GM21529 (cell line): ENCODE measurements at regions not wholly inside any gene's neighbourhood (a gene's known extent, or its start where the extent isn't known, plus 50 kb on each side); places are given as distances from the start of the nearest gene placed in this dataset.

Experiments used
- ATAC-seq: cut with Tn5 transposase; IDR thresholded peaks from one replicate; pipeline ENCODE4 v1.9.1; 2021; ENCODE audit not compliant: unreplicated experiment

DNA sequence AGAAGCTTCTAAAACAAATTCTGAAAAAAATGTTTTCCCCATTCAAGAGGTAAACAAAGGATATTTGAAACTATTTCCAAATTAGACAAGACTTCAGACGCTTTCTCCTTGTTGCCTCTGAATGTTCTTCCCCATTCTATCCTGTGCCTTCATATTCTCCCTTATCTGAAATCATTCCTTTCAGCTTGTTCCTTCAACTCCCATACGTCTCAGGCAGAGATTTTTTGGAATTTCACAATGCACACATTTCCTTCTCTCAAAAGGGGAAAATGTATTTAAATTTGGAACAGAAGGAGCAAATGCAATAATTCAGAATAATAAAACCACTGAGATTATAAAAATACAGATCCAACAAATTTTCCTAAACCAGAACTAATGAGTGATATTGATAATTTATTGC is 198.7 kb upstream of the IVNS1ABP start:
- no peak for ATAC-seq

GRCh38 chr1:185514311-185514710 is 197.3 kb upstream of the IVNS1ABP start:
- ATAC-seq: no peak

- no peak for ATAC-seq
These were observed 195.4 kb upstream of the IVNS1ABP start for GRCh38 chr1:185512442-185512841.

DNA sequence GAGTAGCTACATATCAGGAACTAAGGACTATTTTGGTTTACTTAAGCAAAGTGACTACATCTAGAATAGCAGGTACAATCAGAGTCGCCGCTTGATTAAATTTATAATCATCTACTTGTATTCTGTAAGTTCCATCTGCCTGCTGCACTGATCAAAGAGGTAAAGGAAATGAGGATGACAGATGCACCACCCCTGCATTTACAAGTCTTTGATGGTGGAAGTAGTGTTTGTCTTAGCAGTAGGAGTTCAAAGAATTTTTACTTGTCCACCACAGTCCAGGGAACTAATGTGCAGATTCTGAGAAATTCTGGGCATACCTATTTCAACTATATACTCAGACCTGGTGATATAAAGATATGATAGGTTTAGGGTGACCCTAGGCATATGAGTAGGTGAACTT is 184.1 kb upstream of the IVNS1ABP start:
- ATAC-seq: no peak

DNA sequence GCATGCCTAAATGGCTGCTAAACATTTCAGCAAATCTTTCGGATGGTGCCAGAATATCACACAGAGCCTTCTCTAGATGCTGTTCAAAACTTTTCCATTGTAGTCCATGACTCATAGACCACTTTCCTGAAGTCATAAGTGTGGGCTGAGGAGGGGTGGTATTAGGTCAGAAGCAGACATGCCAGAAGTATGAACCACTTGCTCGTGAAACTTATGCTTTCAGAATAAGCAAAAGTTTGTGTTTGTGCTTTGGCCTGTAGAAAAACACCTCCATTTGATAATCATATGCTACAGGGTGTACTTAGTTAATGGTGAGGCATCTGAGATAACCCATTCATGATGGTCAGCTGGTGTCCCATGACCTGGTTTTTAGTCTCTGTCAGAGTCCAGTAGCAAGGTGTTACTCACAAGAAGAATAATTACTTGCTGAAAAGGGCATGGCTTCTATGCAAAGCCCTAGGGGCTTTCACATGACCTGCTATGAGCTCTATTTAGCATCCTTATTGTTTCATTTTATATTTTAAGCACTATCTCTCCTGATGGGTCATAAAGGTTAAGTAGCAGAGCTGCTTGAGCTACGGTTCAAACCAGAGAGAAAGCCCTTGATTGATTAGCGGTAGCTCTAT is 183.1 kb upstream of the IVNS1ABP start:
- ATAC-seq: no peak

- no peak for ATAC-seq
These were observed 181.2 kb upstream of the IVNS1ABP start for GRCh38 chr1:185498207-185498606.

DNA sequence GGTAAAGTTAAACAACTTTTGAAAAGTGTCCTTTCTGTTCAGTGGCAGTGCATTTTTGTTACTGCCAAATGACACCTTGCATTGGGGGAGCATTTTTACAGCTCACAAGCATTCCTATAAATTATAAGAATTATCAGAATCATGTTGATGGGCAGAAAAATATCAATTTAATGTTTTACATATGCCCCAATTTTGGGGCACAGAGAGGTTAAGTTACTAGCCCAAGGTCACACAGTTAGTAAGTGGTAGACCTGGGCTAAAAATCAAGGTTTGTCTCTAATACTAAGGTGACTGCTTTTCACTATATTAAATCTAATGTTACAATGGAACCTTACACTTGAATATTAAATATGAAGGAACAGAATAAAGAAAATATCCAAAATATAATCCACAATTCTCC is 180.1 kb upstream of the IVNS1ABP start:
- no peak for ATAC-seq

- ATAC-seq: no peak
These were observed 178.9 kb upstream of the IVNS1ABP start for GRCh38 chr1:185495898-185496297.

- no peak for ATAC-seq
These were observed 178.0 kb upstream of the IVNS1ABP start for GRCh38 chr1:185495007-185495406.

DNA sequence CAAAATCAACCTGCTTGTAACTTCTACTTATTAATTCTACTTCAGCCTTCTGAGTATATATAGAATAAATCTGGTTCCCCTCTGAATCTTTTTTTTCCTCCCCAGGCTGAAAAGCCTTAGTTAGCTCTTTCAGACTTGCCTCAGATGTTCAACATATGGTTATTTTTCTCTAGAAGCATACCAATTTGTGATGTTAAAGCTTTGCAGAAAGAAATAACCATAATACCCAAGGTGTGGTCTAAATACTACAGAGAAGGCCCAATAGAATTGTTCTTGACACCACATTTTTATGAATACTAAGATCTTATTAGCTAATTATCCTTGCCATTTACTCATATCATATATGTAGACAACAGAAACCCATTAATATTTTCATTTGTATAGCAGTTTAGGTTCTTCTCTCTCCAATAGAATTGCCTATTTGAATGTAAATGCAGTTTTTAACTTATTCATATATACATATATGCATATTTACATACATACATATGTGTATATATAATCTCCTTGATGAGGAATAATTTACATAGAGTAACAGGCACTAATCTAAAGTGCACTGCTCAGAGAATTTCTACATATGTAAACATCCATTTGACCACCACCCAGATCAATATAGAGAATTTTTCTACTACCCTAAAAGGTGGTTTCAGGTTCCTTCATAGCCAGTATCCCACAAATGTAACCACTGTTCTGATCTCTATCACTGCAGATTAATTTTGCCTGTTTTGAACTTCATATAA is 175.2 kb upstream of the IVNS1ABP start:
- ATAC-seq: no peak

- ATAC-seq: no peak
These were observed 174.6 kb upstream of the IVNS1ABP start for GRCh38 chr1:185491604-185492003.

- ATAC-seq: no peak
These were observed 173.9 kb upstream of the IVNS1ABP start for GRCh38 chr1:185490924-185491323.

- no peak for ATAC-seq
These were observed 172.4 kb upstream of the IVNS1ABP start for GRCh38 chr1:185489406-185489805.

DNA sequence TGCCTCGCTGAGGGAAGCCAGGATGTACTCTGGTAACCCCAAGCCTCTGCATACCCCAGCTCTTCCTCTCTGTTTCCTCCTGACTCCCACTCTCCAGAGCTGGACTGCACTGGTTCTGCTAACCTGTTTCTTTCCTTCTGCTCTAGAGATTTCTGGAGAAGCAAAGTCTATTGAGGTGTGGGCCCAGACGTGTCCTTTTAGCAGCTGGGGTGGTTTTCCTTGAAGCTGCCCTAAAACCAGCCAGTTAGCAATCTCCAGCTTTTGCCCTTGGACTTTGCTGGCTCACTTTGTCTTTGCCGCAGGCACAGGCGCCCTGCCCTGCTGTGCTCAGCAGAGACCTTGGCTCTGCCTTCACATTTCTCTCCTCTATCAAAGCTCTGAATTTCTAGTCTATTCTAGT is 171.8 kb upstream of the IVNS1ABP start:
- ATAC-seq: no peak

DNA sequence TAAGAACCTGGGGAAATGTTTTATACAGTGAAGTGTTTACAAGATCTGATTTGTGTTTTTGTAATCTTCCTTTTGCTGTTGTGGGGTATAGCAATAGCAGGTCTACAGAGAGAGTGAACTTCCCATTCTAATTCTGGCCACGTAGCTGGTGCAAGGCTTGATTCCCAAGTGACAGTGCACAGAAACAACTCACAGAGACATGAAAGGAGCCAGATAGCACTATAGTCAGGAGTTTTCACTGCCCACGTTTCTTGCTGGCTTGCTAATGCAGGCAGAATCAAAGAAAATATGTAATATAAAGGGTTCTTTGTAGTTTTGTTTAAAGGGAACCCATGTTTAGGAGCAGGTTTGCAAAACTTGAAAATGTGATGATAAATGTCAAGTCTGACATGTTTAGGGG is 170.9 kb upstream of the IVNS1ABP start:
- ATAC-seq: no peak

DNA sequence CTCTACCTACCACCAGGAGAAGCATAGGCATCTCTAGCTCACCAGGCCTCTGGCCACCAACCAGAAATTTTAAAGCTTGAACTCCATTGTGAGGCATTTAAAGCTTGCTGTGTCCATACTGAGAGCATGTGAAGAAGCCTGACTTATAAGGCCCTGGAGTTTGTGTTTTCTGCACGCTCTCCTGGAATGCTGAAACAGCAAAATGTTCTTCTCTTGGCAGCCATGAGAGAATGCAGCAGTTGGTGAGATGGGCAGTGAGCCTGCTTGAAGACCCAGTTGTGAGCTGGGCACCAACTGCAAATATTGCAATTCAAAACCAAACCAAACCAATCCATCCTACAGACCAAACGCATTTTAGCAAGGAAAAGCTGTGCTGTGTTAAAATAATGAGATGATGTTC is 170.0 kb upstream of the IVNS1ABP start:
- ATAC-seq: no peak

GRCh38 chr1:185486346-185486745 is 169.3 kb upstream of the IVNS1ABP start:
- no peak for ATAC-seq

GRCh38 chr1:185483664-185484450 is 166.8 kb upstream of the IVNS1ABP start:
- ATAC-seq: no peak

GRCh38 chr1:185483217-185483616 is 166.2 kb upstream of the IVNS1ABP start:
- ATAC-seq: no peak

- no peak for ATAC-seq
These were observed 163.5 kb upstream of the IVNS1ABP start for GRCh38 chr1:185480545-185480944.

DNA sequence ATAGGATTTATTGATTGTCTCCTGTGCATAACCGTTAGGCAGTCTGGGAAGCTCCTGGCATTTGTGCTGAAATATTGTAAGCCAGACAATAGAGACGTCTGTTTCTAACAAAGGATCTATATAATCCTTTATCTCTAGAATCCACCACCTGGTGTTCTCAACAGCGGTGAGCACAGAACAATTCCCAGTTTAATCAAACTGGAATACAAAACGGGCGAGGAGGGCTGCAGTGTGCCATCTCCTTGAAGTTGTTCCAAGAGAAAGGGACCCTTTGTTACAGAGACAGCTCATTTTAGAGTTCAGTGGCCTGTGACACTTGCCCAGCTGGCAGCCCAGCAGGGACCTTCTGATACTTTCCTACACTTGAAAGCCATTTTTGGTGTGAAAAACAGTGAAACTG is 162.8 kb upstream of the IVNS1ABP start:
- ATAC-seq: no peak

DNA sequence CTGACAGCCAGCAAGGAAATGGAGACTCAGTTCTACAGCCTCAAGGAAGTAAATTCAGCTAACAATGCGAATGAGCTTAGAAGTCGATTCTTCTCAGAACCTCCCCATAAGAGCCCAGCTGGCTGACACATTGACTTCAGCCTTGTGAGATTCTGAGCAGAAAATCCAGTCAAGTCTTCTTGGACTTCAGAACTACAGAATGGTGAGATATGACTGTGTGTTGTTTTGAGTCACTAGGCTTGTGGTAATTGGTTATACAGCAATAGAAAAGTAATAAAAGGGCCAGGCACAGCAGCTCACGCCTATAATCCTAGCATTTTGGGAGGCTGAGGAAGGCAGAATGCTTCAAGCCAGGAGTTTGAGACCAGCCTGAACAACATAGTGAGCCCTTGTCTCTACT is 161.8 kb upstream of the IVNS1ABP start:
- ATAC-seq: no peak
